NCI-H510A treated with DMSO at 0.1 percent for 48 hours (cell line): ENCODE measurements at regions not wholly inside any gene's neighbourhood (a gene's known extent, or its start where the extent isn't known, plus 50 kb on each side); places are given as distances from the start of the nearest gene placed in this dataset.
"Not testable (repeated sequence)": the region's sequence is repeated elsewhere in the genome, so short reads cannot be mapped to it uniquely, and the experiment has no call there.

Experiments used
- DNase-seq: peaks from one replicate; lab custom pipeline; 2025; lab: John Stamatoyannopoulos, UW

DNA sequence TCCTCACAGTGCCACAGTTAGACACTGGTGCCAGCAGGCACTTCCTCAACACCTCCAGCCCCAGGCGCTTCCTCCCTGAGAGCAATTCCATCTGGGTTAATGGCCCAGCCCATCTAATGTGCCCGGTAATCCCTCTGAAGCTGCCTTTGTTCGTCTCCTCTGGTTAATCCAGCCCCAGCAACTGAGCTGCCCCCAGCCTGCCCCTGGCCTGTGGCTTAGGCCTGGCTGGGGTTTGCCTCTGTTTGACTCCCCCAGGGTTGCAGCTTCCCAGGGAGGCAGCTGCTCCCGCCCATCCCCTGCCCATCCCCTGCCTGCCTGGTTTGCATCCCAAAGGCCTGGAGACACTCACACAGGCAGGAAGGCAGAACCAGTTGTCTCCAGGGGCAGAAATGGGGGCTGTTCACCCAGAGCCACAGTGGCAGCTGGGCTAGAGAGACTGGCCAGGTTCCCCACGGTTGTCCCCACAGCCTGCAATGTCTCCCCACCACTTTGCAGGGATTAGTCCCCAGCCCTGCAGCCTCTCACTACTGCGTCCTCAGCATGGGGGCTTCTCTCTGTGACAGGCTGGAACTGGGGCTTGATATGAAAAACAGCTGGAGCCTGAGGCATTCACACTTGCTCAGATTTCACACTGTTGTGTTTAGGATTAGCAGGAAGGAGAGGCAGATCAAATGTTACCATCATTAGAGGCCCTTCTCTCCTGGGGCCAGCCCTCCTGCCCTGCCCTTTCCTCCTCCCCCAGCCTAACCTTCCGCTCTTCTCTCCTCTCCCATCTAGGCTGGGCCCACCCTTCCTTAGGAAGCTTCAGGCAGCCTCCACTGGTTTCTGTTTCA, 120.2 kb downstream of the TLR5 start:
- DNase-seq, result peak; percentile 30

DNA sequence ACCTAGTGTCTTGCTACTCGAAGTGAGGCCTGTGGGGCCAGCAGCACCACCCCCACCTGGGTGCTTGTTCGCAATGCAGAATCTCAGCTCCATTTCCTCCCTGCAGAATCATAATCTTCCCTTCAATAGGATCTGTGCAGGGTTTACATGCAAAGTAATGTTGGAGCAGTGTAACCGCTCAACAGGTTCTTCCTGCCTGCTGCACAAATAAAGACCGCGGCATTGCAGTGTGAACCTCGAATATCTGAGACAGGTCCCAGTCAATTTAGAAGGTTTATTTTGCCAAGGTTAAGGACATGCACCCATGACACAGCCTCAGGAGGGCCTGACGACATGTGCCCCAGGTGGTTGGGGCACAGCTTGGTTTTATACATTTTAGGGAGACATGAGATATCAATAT, 119.2 kb downstream of the TLR5 start:
- no peak for DNase-seq

DNA sequence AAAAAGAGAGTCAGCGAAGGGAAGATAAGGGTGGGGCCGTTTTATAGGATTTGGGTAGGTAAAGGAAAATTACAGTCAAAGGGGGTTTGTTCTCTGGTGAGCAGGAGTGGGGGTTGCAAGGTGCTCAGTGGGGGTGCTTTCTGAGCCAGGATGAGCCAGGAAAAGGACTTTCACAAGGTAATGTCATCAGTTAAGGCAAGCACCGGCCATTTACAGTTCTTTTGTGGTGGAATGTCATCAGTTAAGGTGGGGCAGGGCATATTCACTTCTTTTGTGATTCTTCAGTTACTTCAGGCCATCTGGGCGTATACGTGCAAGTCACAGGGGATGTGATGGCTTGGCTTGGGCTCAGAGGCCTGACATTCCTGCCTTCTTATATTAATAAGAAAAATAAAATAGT, 118.6 kb downstream of the TLR5 start:
- not testable (repeated sequence) for DNase-seq

DNA sequence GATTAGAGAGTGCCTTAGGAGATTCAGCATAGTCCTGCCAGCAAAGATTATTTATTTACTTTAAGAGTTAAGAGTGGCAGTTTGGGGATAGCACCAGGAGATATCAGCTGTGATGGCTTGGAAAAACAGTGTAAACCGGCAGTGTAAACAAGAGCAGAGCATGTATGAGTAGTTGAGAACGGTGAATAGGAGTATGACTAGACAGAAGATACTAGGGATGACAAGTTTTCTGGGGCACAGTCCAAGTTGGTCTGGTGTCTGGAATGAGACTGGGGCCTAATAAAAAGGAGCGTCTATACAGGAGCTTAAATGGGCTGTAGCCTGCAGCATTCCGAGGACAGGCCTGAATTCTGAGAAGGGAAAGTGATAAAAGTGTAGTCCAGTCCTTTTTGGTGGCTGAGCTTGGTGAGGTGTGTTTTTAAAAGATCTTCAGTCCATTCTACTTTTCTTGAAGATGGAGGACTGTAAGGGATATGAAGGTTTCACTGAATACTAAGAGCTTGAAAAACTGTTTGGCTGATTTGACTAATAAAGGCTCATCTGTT, 117.8 kb downstream of the TLR5 start:
- not testable (repeated sequence) for DNase-seq

DNA sequence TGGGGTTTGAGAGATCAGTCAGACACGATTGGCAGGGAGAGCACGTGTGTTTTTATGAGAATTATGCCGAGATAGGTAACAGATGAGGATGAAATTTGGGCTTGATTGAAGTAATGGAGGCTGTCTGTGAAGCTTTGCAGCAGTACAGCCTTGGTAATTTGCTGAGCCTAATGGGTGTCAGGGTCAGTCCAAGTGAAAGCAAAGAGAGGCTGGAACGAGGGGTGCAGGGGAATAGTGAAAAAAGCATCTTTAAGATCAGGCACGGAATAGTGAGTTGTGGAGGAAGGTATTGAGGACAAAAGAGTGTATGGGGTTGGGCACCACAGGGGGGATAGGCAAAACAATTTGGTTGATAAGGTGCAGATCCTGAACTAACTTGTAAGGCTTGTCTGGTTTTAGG, 116.4 kb downstream of the TLR5 start:
- not testable (repeated sequence) for DNase-seq

DNA sequence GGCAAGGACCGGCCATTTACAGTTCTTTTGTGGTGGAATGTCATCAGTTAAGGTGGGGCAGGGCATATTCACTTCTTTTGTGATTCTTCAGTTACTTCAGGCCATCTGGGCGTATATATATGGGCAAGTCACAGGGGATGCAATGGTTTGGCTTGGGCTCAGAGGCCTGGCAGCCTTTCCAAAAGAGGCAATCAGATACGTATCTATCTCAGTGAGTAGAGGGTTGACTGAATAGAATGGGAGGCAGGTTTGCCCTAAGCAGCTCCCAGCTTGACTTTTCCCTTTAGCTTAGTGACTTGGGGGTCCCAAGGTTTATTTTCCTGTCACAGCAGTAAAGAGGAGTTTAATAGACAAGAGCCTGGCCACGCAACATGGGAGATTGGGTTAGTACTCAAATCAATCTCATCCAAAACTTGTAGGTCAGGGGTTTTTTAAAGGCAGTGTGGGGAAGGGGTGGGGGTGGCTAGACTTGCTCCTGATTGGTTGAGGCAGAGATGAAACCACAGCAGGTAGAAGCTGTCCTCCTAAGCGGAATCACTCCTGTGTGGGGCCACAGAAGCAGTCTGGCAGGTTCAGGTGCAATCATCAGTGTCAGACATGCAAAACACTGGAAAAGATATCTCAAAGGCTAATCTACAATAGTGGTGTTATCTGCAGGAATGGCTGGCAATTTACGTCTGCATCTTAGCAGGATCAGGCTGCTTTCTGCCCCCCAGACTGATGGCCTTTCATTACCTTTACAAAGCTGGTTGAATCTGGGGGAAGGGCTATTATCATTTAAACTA, 112.9 kb downstream of the TLR5 start:
- DNase-seq, result no peak

DNA sequence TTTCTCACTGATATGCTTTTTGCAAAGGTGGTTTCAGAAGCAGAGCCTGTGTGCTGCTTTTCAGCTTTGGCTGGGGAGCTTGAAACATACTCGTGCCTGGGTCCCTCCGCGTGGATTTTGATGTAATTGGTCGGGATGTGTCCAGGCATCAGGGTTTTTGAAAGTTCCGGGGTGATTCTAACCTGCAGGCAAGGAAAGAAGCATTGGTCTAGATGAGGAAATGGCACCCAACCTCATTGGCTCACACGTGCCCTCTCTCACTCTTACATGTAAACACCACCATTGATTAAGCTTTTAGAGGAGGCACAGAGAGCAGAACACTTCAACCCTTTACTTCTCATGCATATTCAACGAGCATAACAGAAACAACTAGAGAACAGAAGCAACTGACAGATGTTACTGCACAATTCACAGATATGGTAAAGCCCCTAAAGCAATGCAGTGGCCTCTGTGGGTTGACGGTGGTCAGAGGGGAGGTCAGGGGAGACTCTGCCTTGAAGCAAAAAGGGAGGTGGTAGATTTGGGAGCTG, 112.1 kb downstream of the TLR5 start:
- DNase-seq, result no peak

DNA sequence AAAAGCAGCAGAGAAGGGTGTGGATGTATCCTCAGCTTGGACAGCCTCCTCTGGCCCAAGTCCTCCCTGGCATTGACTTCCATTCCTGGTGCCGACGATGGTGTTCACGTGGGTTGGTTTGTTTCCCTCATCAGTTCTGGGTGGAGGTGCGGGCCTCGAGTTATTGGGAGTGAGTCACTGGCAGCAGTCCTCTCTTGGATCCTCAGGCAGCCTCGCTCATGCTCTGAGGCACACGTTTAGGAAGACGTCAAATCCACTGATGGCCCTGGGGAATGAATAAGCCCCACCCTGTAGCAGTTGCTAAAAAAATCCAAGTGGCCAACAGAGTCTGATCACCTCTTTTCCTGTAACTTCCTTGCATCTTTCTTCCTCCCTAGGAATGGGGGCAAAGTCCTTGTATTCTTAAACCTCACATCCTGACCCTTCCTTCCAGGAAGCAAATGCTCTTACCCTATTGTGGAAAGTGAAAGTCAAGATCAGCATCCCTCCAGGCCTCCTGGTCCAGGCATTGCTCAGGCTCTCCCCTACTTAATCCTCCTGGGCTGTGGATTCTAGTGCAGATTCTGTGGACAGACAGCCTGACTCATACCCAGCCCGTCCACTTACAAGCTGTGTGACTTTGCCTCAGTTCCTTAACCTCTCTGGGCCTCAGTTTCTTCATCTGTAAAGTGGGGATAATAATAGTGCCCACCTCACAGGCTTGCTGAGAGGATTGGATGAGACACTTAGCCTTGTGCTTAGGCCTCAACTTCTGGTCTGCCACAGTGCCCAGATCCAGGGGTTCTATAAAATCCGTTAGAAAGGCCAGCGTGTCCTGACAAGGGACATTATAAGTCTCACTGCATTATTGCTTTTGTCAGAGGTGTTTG, 111.1 kb downstream of the TLR5 start:
- no peak for DNase-seq

DNA sequence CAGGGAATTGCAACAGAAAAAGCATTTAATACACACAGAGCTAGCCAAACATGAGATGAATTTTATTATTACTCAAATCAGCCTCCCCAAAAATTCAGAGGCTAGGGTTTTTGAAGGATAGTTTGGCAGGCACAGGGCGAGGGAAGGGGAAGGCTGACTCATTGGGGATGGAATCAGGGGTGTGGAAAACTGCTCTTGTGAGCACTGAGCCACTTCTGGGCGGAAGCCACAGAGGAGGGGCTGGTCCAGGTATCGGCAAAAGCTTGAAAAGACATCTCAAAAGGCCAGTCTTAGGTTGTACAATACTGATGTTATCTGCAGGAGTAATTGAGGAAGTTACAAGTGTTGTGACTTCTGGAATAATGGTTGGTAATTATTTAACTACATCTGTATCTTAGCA, 109.4 kb downstream of the TLR5 start:
- no peak for DNase-seq

DNA sequence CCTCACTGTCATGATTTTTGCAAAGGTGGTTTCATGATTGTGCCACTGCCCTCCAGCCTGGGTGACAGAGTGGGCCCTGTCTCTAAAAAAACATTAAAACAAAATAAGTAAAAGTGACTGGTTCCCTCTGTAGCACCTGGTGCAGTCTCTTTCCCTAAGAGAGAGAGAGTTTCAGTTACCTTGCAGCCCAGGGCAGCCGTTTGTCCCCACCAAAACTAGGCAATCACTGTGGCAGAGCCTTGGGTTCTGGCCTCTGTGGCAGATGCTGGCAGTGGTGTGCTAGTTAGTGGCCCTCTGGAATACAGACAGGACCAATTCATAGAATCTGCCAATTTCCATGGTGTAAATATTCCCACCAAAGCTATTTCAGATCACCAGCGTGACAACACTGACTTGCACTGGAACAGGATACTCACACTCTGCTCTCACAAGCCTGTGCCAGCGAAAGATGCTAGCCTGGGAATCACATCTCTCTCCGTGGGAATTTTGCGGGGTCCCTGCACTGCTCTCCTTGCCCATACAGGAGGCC, 108.7 kb downstream of the TLR5 start:
- DNase-seq, result no peak

DNA sequence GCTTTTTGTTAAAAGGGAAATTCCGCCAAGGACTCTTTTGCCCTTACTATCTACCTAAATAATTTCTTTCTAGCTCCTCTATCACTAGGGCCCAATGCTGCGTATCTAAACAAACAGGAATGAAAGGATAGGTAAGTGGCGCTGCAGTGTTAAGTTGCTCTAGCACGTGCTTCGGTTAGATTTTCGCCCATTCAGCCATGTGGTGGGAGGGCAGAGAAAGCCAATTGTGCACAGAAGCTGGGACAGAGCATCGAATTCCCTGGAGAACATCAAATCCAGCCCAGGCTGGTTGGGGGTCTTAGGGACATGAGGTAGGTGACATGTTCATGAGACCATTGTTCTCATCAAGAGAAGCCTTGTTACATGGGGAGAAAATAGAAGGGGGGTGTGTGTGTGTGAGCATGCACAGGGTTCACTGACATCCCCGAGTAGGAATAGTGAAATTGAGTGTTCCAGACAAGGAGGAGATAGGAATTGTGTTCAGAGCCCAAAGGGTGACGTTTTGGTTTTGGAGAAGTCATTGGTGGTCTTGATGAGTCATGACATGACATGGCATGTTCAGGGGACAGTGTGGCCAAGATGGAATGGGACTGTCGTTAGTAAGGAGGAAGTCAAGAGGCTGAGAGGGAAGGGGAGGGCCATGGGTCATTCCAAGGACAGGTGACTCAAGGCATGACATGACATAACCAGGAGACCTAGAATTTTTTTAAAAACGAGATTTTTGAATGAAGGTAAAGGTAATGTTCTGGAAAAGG, 107.1 kb downstream of the TLR5 start:
- DNase-seq, result no peak

DNA sequence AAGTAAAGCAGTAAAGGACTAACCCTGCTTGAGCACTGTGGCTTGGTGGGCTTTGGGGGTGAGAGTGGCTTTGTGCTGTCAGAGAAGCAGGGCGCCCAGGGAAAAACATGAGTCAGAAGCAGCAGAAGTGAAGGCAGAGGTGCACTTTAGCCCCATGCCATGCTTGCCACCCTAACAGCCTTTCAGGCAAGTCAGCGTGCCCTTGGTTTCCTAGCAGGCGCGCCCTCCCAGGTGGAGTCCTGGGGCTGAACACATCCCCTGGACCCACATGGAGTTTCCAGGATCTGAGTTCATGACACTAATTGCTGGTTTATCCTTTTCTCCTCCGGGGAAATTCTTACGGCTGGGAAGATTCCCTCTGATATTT, 106.6 kb downstream of the TLR5 start:
- DNase-seq, result no peak

DNA sequence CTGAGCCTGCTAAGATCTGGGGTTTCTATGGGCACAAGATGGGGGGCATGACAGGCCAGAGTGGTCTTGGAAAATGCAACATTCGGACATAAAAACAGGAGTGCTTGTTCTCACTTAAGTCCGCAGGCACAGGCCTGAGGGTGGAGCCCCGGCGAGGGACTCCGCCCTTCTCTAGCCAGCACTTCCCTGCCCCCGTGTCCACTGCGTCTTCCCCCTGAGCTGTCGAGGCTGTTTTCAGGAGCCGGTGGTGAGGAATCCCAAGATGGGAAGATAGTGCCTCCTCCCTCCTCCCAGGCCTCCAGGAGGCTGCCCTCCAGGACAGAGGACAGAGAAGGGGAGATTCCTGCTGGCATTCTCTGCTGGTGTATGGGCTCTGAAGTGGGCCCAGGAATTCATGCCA, 105.2 kb downstream of the TLR5 start:
- no peak for DNase-seq

DNA sequence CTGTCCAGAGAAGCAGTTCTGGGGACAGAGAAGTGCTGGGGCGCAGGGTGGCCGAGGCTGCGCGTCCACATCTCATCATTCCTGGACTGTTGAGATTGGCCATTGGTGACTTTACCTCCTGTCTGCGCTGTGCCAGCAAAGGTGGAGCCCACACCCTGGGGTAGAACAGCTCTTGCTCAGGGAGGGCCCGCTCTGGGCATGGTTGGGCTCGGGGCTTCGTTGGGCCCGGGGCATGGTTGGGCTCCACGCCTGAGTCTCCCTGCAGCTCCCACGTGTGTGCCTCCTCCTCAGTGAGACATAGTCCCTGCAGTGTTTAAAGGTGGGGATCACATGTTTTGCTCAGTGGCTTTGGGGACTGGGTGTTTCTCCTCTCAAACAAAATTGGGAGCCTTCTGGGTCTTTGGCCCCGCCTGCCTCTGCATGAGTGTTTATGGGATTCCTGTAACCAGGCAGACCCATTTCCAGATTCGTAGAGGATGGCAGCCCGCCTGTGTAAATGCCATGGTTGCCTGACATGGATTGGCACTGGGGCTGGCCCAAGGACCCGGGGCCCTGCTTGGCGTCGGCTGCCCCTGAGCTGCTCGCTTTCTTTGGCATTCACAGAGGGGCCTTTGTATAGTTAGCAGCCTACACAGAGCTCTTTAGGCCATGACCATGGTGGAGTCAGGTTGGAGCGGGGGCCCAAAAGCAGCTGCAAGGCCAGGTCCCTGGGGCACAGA, 104.6 kb downstream of the TLR5 start:
- no peak for DNase-seq

DNA sequence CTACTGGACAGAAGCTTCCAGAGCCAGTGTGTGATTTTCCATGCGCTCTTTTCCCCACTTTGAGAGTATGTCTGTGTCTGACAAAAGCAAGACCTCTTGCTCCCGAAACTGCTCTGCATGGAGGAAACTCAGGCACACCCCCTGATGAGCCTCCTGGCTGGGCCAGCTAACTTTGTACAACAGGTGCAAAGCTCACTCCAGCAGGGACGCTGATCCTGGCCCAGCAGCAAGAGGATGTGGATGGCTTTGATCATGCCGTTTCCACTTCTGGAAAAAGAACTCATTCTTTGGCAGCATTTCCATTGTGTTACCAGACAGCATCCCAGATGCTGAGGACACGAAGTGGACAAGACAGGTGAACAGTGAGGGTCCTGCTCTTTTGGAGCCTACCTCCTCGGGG, 103.1 kb downstream of the TLR5 start:
- no peak for DNase-seq

DNA sequence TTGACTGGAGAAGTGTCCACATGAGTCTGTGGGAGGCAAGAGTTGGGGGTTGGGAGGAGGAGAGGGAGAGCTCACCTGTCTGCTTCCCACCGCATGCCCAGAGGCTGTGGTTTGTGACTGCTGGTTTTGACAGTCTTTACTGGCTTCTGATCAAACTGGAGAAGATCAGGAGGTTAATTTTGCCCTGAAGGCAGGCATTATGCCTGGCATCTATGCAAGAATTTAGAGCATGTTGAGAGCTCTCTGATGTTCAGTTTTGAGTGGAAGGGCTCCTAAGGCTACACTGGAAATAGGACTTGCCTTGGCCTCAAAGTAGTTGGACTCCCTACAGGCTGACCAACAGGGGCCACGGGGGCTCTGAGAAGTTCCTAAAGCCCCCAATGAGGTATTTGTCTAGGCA, 101.6 kb downstream of the TLR5 start:
- no peak for DNase-seq

DNA sequence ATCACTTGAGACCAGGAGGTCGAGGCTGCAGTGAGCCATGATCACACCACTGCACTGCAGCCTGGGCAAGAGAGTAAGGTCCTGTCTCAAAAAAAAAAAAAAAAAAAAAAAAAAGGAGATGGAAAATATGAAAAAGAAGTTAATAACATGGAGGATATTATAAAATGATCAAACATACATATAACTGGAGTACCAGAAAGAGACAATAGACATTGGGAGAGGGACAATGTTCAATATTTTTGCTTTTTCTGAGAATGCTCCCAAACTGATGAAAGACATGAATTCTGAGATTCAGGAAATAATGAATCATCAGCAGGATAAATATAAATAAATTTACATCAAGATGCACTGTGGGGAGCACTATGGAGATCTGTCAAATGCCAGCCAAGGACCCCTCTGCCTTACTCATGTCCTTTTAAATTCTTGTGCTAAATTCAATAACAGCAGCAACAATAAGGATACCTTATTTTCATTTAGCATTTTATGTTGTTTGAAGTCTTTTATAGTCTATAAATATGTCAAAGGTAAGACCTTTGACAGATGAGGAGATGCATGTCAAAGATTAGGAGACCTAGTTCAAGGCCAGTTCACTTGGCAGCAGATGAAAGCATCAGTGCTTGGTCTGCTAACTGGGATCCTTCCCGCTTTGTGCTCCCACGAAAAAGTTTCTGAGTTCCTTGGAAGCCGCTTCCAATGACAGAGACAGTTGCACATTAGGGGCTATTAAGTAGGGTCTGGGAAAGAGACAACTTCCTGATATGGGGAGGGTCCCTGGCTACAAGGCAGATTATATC, 97.7 kb downstream of the TLR5 start:
- no peak for DNase-seq

DNA sequence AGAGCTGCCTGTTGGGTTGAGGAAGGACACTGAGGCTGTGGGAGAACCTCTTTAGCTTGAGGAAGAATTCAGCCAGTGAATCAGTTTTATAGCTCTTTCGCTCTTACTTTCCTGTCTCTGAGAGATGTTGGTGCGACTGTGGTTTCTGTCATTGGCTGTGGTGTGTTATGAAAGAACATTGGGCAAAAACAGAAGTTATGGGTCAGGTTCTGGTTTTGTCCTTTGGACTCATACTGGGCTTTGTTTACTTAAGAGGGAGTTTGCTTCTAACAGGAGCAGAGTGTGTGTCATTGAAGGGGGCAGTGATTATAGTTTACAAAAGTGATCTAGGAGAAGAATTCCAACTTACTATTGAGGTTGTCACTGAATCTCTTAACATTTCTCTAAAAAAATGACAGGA, 97.0 kb downstream of the TLR5 start:
- DNase-seq, result no peak

DNA sequence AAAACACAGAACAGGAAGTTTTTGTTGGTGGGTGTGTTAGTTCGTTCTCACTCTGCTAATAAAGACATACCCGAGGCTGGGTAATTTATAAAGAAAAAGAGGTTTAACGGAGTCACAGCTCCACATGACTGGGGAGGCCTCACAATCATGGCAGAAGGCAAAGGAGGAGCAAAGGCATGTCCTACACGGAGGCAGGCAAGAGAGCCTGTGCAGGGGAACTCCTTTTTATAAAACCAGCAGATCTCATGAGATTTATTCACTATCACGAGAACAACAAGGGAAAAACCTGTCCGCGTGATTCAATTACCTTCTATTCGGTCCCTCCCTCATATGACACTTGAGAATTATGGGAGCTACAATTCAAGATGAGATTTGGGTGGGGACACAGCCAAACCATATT, 96.6 kb downstream of the TLR5 start:
- not testable (repeated sequence) for DNase-seq
